Endothelial cell of umbilical vein (primary cell): ENCODE measurements at regions not wholly inside any gene's neighbourhood (a gene's known extent, or its start where the extent isn't known, plus 50 kb on each side); places are given as distances from the start of the nearest gene placed in this dataset.

Experiments used
- BruUV-seq: library from RNA; stranded (reverse); fragments of 400-500 nt; replicated peaks from 2 replicates; lab custom pipeline; 2021; lab: Mats Ljungman, UMichigan
- CTCF ChIA-PET: fragments of 300-600, 350-600 bp; sonication (Branson Sonifier 250); formaldehyde crosslinking; loops from one replicate; lab custom pipeline; 2021; ENCODE audit warnings: antibody characterized with exemption, inconsistent platforms; lab: Charles Lee
- POLR2A ChIA-PET: fragments of 300-600, 350-600 bp; sonication (Branson Sonifier 250); formaldehyde crosslinking; loops from one replicate; lab custom pipeline; 2021; ENCODE audit warnings: antibody characterized with exemption, inconsistent platforms; lab: Charles Lee
- DNase-seq: peaks from one replicate; pipeline ENCODE4 v3.0.0-alpha.2; 2011; ENCODE audit warnings: low read depth, low spot score
- FAIRE-seq: peaks from 2 replicates; lab custom pipeline; 2011; peaks lifted over from hg19 to GRCh38; lab: Jason Lieb, UNC
- H2AFZ ChIP-seq: 2 replicates; pipeline ENCODE4 v1.6.0; 2012; ENCODE audit warnings: low read depth, low read length, control low read depth, inconsistent platforms
- H3K27ac ChIP-seq: 2 replicates; pipeline ENCODE4 v1.5.1; 2011; ENCODE audit warnings: low read depth, mild to moderate bottlenecking, control low read depth, low read length, moderate library complexity; ENCODE audit not compliant: insufficient read depth
- H3K27me3 ChIP-seq, 2 experiments: 2 replicates each; pipeline versions ENCODE4 v1.6.0 to v1.6.1; 2011; ENCODE audit warnings: low read length in 2 of 2, mixed read lengths in 1 of 2; ENCODE audit not compliant: control insufficient read depth in 2 of 2, insufficient read depth in 2 of 2
- H3K36me3 ChIP-seq, 2 experiments: 2 replicates in 1 of 2; 3 replicates in 1 of 2; pipeline ENCODE4 v1.5.1; 2011; ENCODE audit warnings: low read length in 2 of 2, mild to moderate bottlenecking in 1 of 2, moderate library complexity in 1 of 2; ENCODE audit not compliant: control insufficient read depth in 2 of 2, insufficient read depth in 2 of 2; ENCODE audit errors: extremely low read depth in 1 of 2
- H3K4me1 ChIP-seq: 3 replicates; pipeline ENCODE4 v1.5.1; 2011; ENCODE audit warnings: mild to moderate bottlenecking, low read length; ENCODE audit not compliant: control insufficient read depth, insufficient read depth; ENCODE audit errors: extremely low read depth
- H3K4me2 ChIP-seq: 2 replicates; pipeline ENCODE4 v1.6.1; 2011; ENCODE audit warnings: low read length, control low read depth, mixed read lengths; ENCODE audit not compliant: insufficient read depth
- H3K4me3 ChIP-seq, 3 experiments: fragments of 200-600 bp in 1 of 3; sonication (generic), shearing (Covaris generic) in 1 of 3; replicated peaks in 1 of 3; 2 replicates each; pipeline ENCODE4 v1.5.1; 2011 to 2016; ENCODE audit warnings: control low read depth in 3 of 3, low read length in 3 of 3, mild to moderate bottlenecking in 2 of 3, inconsistent platforms in 1 of 3, low read depth in 1 of 3, moderate library complexity in 1 of 3; ENCODE audit not compliant: insufficient read depth in 1 of 3
- H3K79me2 ChIP-seq: 2 replicates; pipeline ENCODE4 v1.6.0; 2012; ENCODE audit warnings: low read length, inconsistent platforms; ENCODE audit not compliant: control insufficient read depth, insufficient read depth
- H3K9ac ChIP-seq: replicated peaks from 2 replicates; pipeline ENCODE3; 2011; ENCODE audit warnings: low read length, control low read depth; ENCODE audit not compliant: insufficient read depth; ENCODE audit errors: extremely low read depth
- H3K9me1 ChIP-seq: replicated peaks from 3 replicates; pipeline ENCODE4 v1.6.0; 2011; ENCODE audit warnings: mild to moderate bottlenecking, low read length; ENCODE audit not compliant: control insufficient read depth, insufficient read depth; ENCODE audit errors: extremely low read depth
- H3K9me3 ChIP-seq: replicated peaks from 2 replicates; pipeline ENCODE4 v1.5.1; 2012; ENCODE audit warnings: low read length, inconsistent platforms; ENCODE audit not compliant: control insufficient read depth, insufficient read depth
- H4K20me1 ChIP-seq: replicated peaks from 2 replicates; pipeline ENCODE3; 2011; ENCODE audit warnings: mild to moderate bottlenecking, low read length; ENCODE audit not compliant: control insufficient read depth, insufficient read depth; ENCODE audit errors: extremely low read depth
- EZH2 ChIP-seq: IDR thresholded peaks from 2 replicates; pipeline ENCODE4 v1.6.1; 2012; ENCODE audit warnings: borderline replicate concordance, low read depth, mild to moderate bottlenecking, moderate library complexity, low read length, inconsistent platforms; ENCODE audit not compliant: severe bottlenecking
- FOS ChIP-seq: IDR thresholded peaks from 2 replicates; pipeline ENCODE4 v1.6.1; 2011; ENCODE audit warnings: mild to moderate bottlenecking, low read length, moderate library complexity, borderline replicate concordance; ENCODE audit not compliant: insufficient read depth
- GATA2 ChIP-seq: IDR thresholded peaks from 2 replicates; pipeline ENCODE4 v1.7.0; 2011; ENCODE audit warnings: low read depth, mild to moderate bottlenecking, moderate library complexity, mixed read lengths, low read length; ENCODE audit not compliant: insufficient read length, insufficient read depth
- JUN ChIP-seq: IDR thresholded peaks from 2 replicates; pipeline ENCODE4 v1.6.1; 2011; ENCODE audit warnings: borderline replicate concordance, low read depth; ENCODE audit not compliant: insufficient read length, insufficient read depth
- MYC ChIP-seq: IDR thresholded peaks from one replicate; pipeline ENCODE4 v1.6.1; 2011; ENCODE audit warnings: mild to moderate bottlenecking, low read depth, low read length
- POLR2A ChIP-seq: IDR thresholded peaks from 2 replicates; pipeline ENCODE4 v1.6.1; 2012; ENCODE audit warnings: low read depth, mild to moderate bottlenecking, control low read depth, low read length
- POLR2AphosphoS5 ChIP-seq: IDR thresholded peaks from 2 replicates; pipeline ENCODE4 v1.6.1; 2012; ENCODE audit warnings: low read depth, mild to moderate bottlenecking, control low read depth, low read length, moderate library complexity; ENCODE audit not compliant: insufficient read depth
- dilution Hi-C: fragments of 300-500 bp; cut with MboI; formaldehyde crosslinking; loops from one replicate; pipeline ENCODE4 v1.15.0; 2019; ENCODE audit warnings: low sequenced_read_pairs; ENCODE audit not compliant: extremely low pct_ligation_motif_present
- intact Hi-C: fragments of 100-400 bp; cut with micrococcal nuclease; formaldehyde crosslinking; loops from one replicate; pipeline ENCODE4 v1.10.0; 2022
- TF ChIP-seq, protein P1 (sequence below): IDR thresholded peaks from 2 replicates; pipeline ENCODE4 v1.6.1; 2011; ENCODE audit not compliant: insufficient read depth, insufficient read length
- TF ChIP-seq, protein P2 (sequence below), 2 donors: IDR thresholded peaks; 1 replicate in 1 of 2; 2 replicates in 1 of 2; pipeline ENCODE4 v1.5.1; 2011; ENCODE audit warnings: low read length in 2 of 2, mild to moderate bottlenecking in 2 of 2, moderate library complexity in 2 of 2, control low read depth in 1 of 2, inconsistent platforms in 1 of 2, low read depth in 1 of 2; ENCODE audit not compliant: insufficient read depth in 1 of 2; ENCODE audit errors: extremely low read depth in 1 of 2

DNA sequence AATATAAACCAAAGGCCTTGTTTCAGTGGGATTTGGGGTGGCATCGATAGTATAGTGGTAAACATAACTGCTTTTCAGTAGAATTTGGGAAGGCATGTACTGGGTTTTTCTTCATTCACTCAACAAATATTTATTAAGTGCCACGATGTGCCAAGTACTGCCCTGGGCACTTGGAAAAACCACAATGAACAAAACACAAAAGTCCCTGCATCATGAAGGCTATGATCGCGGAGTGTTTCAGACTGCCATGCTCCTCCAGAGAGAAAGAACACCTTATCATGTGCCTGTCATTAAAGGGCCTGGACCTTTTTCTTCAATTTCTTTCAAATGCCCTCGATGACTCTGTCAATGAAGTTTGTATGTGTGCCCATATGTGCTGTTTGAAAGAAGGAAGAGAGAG lies 59.2 kb upstream of the CEP85L start:
- Histone ChIP-seq H3K36me3 (no peaks in the 10 kb centered on the region), H3K9me3 (no peaks in the 10 kb centered on the region), H3K27ac (no peak overlapping the region), H3K9me1 (no peaks in the 10 kb centered on the region), H3K4me2 (no peak overlapping the region), H3K79me2 (no peaks in the 10 kb centered on the region), H3K9ac (no peak overlapping the region), H3K27me3 (no peaks in the 10 kb centered on the region), H3K4me3 (no peak overlapping the region), H3K4me1 (peaks cover 27% of the 10 kb centered on the region), H4K20me1 (no peaks in the 10 kb centered on the region), H2AFZ (no peak overlapping the region)
- ChIA-PET POLR2A (no interaction called here), CTCF (interaction anchor here (1.0 to 1.4 kb wide), 2 partner anchors 22 to 73 kb away, joined by 3 read pairs; no protein-coding TSS in a partner anchor)
- DNase-seq (no peak), FAIRE-seq (no peak)
- dilution Hi-C loops = no loop called here
- no peak for TF ChIP-seq MYC
- TF ChIP-seq POLR2AphosphoS5 = no peak
- no peak for TF ChIP-seq FOS
- TF ChIP-seq GATA2 = no peak
- TF ChIP-seq, protein P1, sequence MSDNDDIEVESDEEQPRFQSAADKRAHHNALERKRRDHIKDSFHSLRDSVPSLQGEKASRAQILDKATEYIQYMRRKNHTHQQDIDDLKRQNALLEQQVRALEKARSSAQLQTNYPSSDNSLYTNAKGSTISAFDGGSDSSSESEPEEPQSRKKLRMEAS = no peak
- TF ChIP-seq EZH2 = no peak
- TF ChIP-seq, protein P2, sequence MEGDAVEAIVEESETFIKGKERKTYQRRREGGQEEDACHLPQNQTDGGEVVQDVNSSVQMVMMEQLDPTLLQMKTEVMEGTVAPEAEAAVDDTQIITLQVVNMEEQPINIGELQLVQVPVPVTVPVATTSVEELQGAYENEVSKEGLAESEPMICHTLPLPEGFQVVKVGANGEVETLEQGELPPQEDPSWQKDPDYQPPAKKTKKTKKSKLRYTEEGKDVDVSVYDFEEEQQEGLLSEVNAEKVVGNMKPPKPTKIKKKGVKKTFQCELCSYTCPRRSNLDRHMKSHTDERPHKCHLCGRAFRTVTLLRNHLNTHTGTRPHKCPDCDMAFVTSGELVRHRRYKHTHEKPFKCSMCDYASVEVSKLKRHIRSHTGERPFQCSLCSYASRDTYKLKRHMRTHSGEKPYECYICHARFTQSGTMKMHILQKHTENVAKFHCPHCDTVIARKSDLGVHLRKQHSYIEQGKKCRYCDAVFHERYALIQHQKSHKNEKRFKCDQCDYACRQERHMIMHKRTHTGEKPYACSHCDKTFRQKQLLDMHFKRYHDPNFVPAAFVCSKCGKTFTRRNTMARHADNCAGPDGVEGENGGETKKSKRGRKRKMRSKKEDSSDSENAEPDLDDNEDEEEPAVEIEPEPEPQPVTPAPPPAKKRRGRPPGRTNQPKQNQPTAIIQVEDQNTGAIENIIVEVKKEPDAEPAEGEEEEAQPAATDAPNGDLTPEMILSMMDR (IDR thresholded peaks at IDR 0.05; ENCODE audit: extremely low read depth in 1 of 2, insufficient read depth in 1 of 2, low read depth in 1 of 2, low read length in 2 of 2) = no peak
- TF ChIP-seq JUN = no peak
- TF ChIP-seq POLR2A = no peak
- intact Hi-C loops = no loop called here
- no TSS peak for BruUV-seq
